Lung (tissue), 11 donors: ENCODE measurements at regions not wholly inside any gene's neighbourhood (a gene's known extent, or its start where the extent isn't known, plus 50 kb on each side); places are given as distances from the start of the nearest gene placed in this dataset.

Source experiments
- ATAC-seq: fragments of 200-7000 bp; cut with Tn5 transposase; one replicate; pipeline ENCODE4 v1.9.1; 2020; ENCODE audit warnings: moderate number of reproducible peaks; ENCODE audit not compliant: insufficient read depth, low FRiP score
- DNase-seq, 3 donors: peaks; one replicate each; pipeline ENCODE4 v3.0.0-alpha.2; 2013 to 2017
- H3K27ac ChIP-seq, 2 donors: one replicate each; pipeline ENCODE4 v1.5.1; 2013; ENCODE audit warnings: mild to moderate bottlenecking in 2 of 2, moderate library complexity in 2 of 2, control low read depth in 1 of 2, inconsistent platforms in 1 of 2, low read depth in 1 of 2, low read length in 1 of 2
- H3K27me3 ChIP-seq, 3 donors: one replicate each; pipeline ENCODE4 v1.5.1; 2013; ENCODE audit warnings: low read length in 2 of 3; ENCODE audit not compliant: control insufficient read depth in 3 of 3, insufficient read depth in 3 of 3
- H3K36me3 ChIP-seq, 4 donors: one replicate each; pipeline ENCODE4 v1.5.1; 2013; ENCODE audit warnings: low read length in 4 of 4, mild to moderate bottlenecking in 1 of 4, moderate library complexity in 1 of 4; ENCODE audit not compliant: control insufficient read depth in 4 of 4, insufficient read depth in 4 of 4
- H3K4me1 ChIP-seq, 5 donors: one replicate each; pipeline ENCODE4 v1.5.1; 2013; ENCODE audit warnings: low read length in 5 of 5, mild to moderate bottlenecking in 2 of 5, moderate library complexity in 1 of 5; ENCODE audit not compliant: control insufficient read depth in 5 of 5, insufficient read depth in 5 of 5
- H3K4me3 ChIP-seq: one replicate; pipeline ENCODE4 v1.5.1; 2013; ENCODE audit warnings: mild to moderate bottlenecking, control low read depth, moderate library complexity
- H3K9ac ChIP-seq, 2 donors: one replicate each; pipeline ENCODE4 v1.5.1; 2013; ENCODE audit warnings: low read length in 2 of 2, control low read depth in 1 of 2; ENCODE audit not compliant: insufficient read depth in 1 of 2
- H3K9me3 ChIP-seq, 4 donors: one replicate each; pipeline ENCODE4 v1.5.1; 2013; ENCODE audit warnings: low read length in 3 of 4, mild to moderate bottlenecking in 1 of 4, moderate library complexity in 1 of 4; ENCODE audit not compliant: control insufficient read depth in 4 of 4, insufficient read depth in 3 of 4
- CTCF ChIP-seq: IDR thresholded peaks from 2 replicates; pipeline ENCODE4 v1.5.1; 2012; ENCODE audit warnings: mild to moderate bottlenecking; ENCODE audit errors: control extremely low read depth, extremely low read depth
- WGBS, 2 donors: extraction: QIAGEN DNeasy Blood & Tissue Kit; methylation state at CpG; one replicate each; pipeline ENCODE4 v1.1.7; 2013; 5-methylcytosine and 5-hydroxymethylcytosine counted together
- donor health status: control.
- donor health status: control.
- donor health status: Bipolar disorder and iron deficiency.
- donor health status: healthy.
- donor health status: DM: yes; HTN: yes; CAD: no.

GRCh38 chrX:99077099-99077498 lies 1333.0 kb downstream of the PCDH19 start:
- Histone ChIP-seq H3K27ac (no peak overlapping the region), H3K4me3 (no peak overlapping the region), H3K4me1 (no peaks in the 10 kb centered on the region), H3K9me3 (peaks cover 0 to 2% (median 0%) of the 10 kb centered on the region in 4 donors), H3K36me3 (no peaks in the 10 kb centered on the region), H3K9ac (no peak overlapping the region), H3K27me3 (peaks cover 0 to 13% (median 4%) of the 10 kb centered on the region in 3 donors)
- DNase-seq, result no peak
- WGBS, 2 donors, result 78 to 92% methylated on average over 3 of the region's 3 CpGs
- ATAC-seq, result no peak
- TF ChIP-seq CTCF, result no peak

- no peak for ATAC-seq
- peaks cover 0 to 2% (median 0%) of the 10 kb centered on the region in 4 donors for H3K9me3 ChIP-seq
- H3K27ac ChIP-seq, result no peak overlapping the region
- H3K9ac ChIP-seq, result no peak overlapping the region
- no peak overlapping the region for H3K4me3 ChIP-seq
- H3K27me3 ChIP-seq, result peaks cover 0 to 15% (median 5%) of the 10 kb centered on the region in 3 donors
- H3K36me3 ChIP-seq, result no peaks in the 10 kb centered on the region
- TF ChIP-seq CTCF, result no peak
- 70 to 71% methylated on average over 1 of the region's 1 CpG for WGBS, 2 donors
- no peaks in the 10 kb centered on the region for H3K4me1 ChIP-seq
- peak in 2 of 3 donors; percentile 77 to 85 for DNase-seq
Observed at GRCh38 chrX:99073551-99073950, 1336.5 kb downstream of the PCDH19 start.

DNA sequence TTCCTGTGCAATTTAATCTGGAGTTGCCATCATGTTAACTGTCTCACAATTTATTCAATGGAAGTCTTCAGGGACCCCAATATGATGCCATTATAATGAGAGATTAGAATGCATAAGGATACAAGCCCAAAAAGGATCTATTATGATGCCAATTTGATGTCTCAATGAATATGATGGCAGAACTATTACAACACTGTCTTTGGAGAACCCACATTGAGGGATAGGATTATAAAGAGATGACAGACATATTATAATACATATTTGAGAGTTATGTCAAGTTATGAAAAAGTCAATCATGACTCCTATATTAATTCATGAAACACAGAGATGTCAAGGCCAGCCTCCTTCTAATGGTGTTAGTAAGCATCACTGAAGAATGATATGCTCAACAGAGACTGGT lies 1358.4 kb downstream of the PCDH19 start:
- no peaks in the 10 kb centered on the region for H3K36me3 ChIP-seq
- no peak overlapping the region for H3K27ac ChIP-seq
- no peak for DNase-seq
- H3K4me1 ChIP-seq, result no peaks in the 10 kb centered on the region
- TF ChIP-seq CTCF, result no peak
- no peak overlapping the region for H3K9ac ChIP-seq
- H3K4me3 ChIP-seq, result no peak overlapping the region
- peaks cover 0 to 4% (median 0%) of the 10 kb centered on the region in 3 donors for H3K27me3 ChIP-seq
- H3K9me3 ChIP-seq, result peaks cover 0 to 4% (median 3%) of the 10 kb centered on the region in 4 donors
- no peak for ATAC-seq

- Histone ChIP-seq H3K27me3 (peaks cover 0 to 21% (median 6%) of the 10 kb centered on the region in 3 donors), H3K4me1 (no peaks in the 10 kb centered on the region), H3K9me3 (no peaks in the 10 kb centered on the region), H3K36me3 (no peaks in the 10 kb centered on the region), H3K4me3 (no peak overlapping the region), H3K9ac (no peak overlapping the region), H3K27ac (no peak overlapping the region)
- DNase-seq, result no peak
- no peak for ATAC-seq
- TF ChIP-seq CTCF, result no peak
- 88 to 89% methylated on average over 1 of the region's 1 CpG for WGBS, 2 donors
Observed at GRCh38 chrX:99033226-99033901, 1376.7 kb downstream of the PCDH19 start.
